GM12878 (cell line): ENCODE measurements at regions not wholly inside any gene's neighbourhood (a gene's known extent, or its start where the extent isn't known, plus 50 kb on each side); places are given as distances from the start of the nearest gene placed in this dataset.

Experiments used
- ATAC-seq: fragments of 200-7000 bp; cut with Tn5 transposase; 3 replicates; pipeline ENCODE4 v1.9.1; 2020; ENCODE audit warnings: mild to moderate bottlenecking, moderate library complexity
- BruUV-seq: library from RNA; stranded (reverse); fragments of 400-500 nt; replicated peaks from 2 replicates; lab custom pipeline; 2021; lab: Mats Ljungman, UMichigan
- CTCF ChIA-PET: fragments of 300-600 bp; sonication (Branson Sonifier 250); formaldehyde crosslinking; extraction: SDS; loops from one replicate; lab custom pipeline; 2021; ENCODE audit warnings: inconsistent platforms; lab: Yijun Ruan, JAX
- POLR2A ChIA-PET: fragments of 350-600 bp; formaldehyde crosslinking; extraction: SDS; loops from one replicate; lab custom pipeline; 2021; ENCODE audit warnings: inconsistent platforms; lab: Charles Lee
- RAD21 ChIA-PET: fragments of 300-600 bp; sonication (Branson Sonifier 250); formaldehyde crosslinking; loops from one replicate; lab custom pipeline; 2023; ENCODE audit warnings: antibody characterized with exemption; ENCODE audit not compliant: unreplicated experiment; lab: Charles Lee
- SMC1A ChIA-PET: fragments of 300-600 bp; sonication (Branson Sonifier 250); formaldehyde crosslinking; loops from one replicate; lab custom pipeline; 2023; ENCODE audit not compliant: unreplicated experiment, uncharacterized antibody; lab: Charles Lee
- DNase-seq: peaks from one replicate; pipeline ENCODE4 v3.0.0-alpha.2; 2011; ENCODE audit warnings: low read depth, low spot score
- FAIRE-seq: peaks from 3 replicates; lab custom pipeline; 2011; peaks lifted over from hg19 to GRCh38; lab: Jason Lieb, UNC
- H2AFZ ChIP-seq: 2 replicates; pipeline ENCODE4 v1.6.0; 2011; ENCODE audit warnings: low read depth, low read length, control low read depth; ENCODE audit not compliant: control insufficient read depth
- H3K27ac ChIP-seq: 2 replicates; pipeline ENCODE4 v1.5.1; 2011; ENCODE audit warnings: control low read depth; ENCODE audit not compliant: control insufficient read depth, insufficient read depth
- H3K27me3 ChIP-seq, 2 experiments: replicated peaks in 1 of 2; 2 replicates each; pipeline versions ENCODE4 v1.6.0 to v1.6.1; 2011; ENCODE audit warnings: low read length in 1 of 2; ENCODE audit not compliant: control insufficient read depth in 2 of 2, insufficient read depth in 2 of 2
- H3K36me3 ChIP-seq, 2 experiments: 2 replicates each; pipeline ENCODE4 v1.5.1; 2011; ENCODE audit warnings: low read length in 1 of 2; ENCODE audit not compliant: control insufficient read depth in 2 of 2, insufficient read depth in 2 of 2
- H3K4me1 ChIP-seq: 2 replicates; pipeline ENCODE4 v1.6.1; 2011; ENCODE audit warnings: mild to moderate bottlenecking, low read length, moderate library complexity, mixed read lengths; ENCODE audit not compliant: control insufficient read depth, insufficient read depth
- H3K4me2 ChIP-seq: 2 replicates; pipeline ENCODE4 v1.6.0; 2011; ENCODE audit warnings: control low read depth; ENCODE audit not compliant: control insufficient read depth, insufficient read depth
- H3K4me3 ChIP-seq: fragments of 200-600 bp; sonication (generic); 2 replicates; pipeline ENCODE4 v1.5.1; 2016
- H3K79me2 ChIP-seq: 2 replicates; pipeline ENCODE4 v1.6.0; 2011; ENCODE audit warnings: low read length; ENCODE audit not compliant: control insufficient read depth, insufficient read depth
- H3K9ac ChIP-seq: 2 replicates; pipeline ENCODE4 v1.8.0; 2011; ENCODE audit warnings: low read length, control low read depth, mixed read lengths; ENCODE audit not compliant: control insufficient read depth, insufficient read depth
- H3K9me3 ChIP-seq: replicated peaks from 3 replicates; pipeline ENCODE4 v1.5.1; 2011; ENCODE audit warnings: mild to moderate bottlenecking, low read length; ENCODE audit not compliant: control insufficient read depth, insufficient read depth
- H4K20me1 ChIP-seq: 2 replicates; pipeline ENCODE4 v1.6.0; 2011; ENCODE audit not compliant: control insufficient read depth, insufficient read depth
- ATF2 ChIP-seq: IDR thresholded peaks from 2 replicates; pipeline ENCODE4 v1.6.1; 2012; ENCODE audit warnings: low read length, inconsistent platforms
- ATF7 ChIP-seq: fragments of 450-650 bp; IDR thresholded peaks from 2 replicates; pipeline ENCODE4 v1.6.1; 2016; ENCODE audit warnings: low read depth, mild to moderate bottlenecking
- BCL11A ChIP-seq: IDR thresholded peaks from 2 replicates; pipeline ENCODE4 v1.6.1; 2011; ENCODE audit warnings: low read depth, low read length
- CHD4 ChIP-seq: fragments of 200-600 bp; sonication (generic); IDR thresholded peaks from 2 replicates; pipeline ENCODE4 v1.6.1; 2016; ENCODE audit warnings: mild to moderate bottlenecking
- CREM ChIP-seq: IDR thresholded peaks from 2 replicates; pipeline ENCODE4 v1.6.1; 2014; ENCODE audit warnings: antibody characterized with exemption, low read depth
- EP300 ChIP-seq, 2 experiments: fragments of 150-350 bp in 1 of 2; IDR thresholded peaks; 2 replicates each; pipeline ENCODE4 v1.6.1; 2011 to 2012; ENCODE audit warnings: low read depth in 2 of 2, low read length in 2 of 2, borderline replicate concordance in 1 of 2, improper control_type of control experiment in 1 of 2, inconsistent platforms in 1 of 2; ENCODE audit not compliant: control insufficient read depth in 1 of 2
- FOXM1 ChIP-seq: IDR thresholded peaks from 2 replicates; pipeline ENCODE4 v1.6.1; 2012; ENCODE audit warnings: low read depth, mild to moderate bottlenecking, inconsistent platforms, low read length, moderate library complexity
- IKZF1 ChIP-seq: fragments of 450-650 bp; conservative IDR thresholded peaks from 2 replicates; pipeline ENCODE4 v1.6.1; 2017; ENCODE audit warnings: antibody characterized with exemption, mild to moderate bottlenecking
- JUNB ChIP-seq: IDR thresholded peaks from 2 replicates; pipeline ENCODE4 v1.6.1; 2016; ENCODE audit warnings: antibody characterized with exemption, mild to moderate bottlenecking
- MYC ChIP-seq: IDR thresholded peaks from 2 replicates; pipeline ENCODE4 v1.6.1; 2011; ENCODE audit warnings: mild to moderate bottlenecking, low read length, moderate library complexity, inconsistent platforms; ENCODE audit not compliant: insufficient read depth, insufficient replicate concordance, insufficient read length, severe bottlenecking
- NFIC ChIP-seq: IDR thresholded peaks from 2 replicates; pipeline ENCODE4 v1.6.1; 2012; ENCODE audit warnings: low read depth, mild to moderate bottlenecking, inconsistent platforms, low read length, moderate library complexity
- NR2F1 ChIP-seq: fragments of 450-650 bp; conservative IDR thresholded peaks from 2 replicates; pipeline ENCODE4 v1.6.1; 2017; ENCODE audit warnings: mild to moderate bottlenecking
- PBX3 ChIP-seq: IDR thresholded peaks from 2 replicates; pipeline ENCODE4 v1.6.1; 2011; ENCODE audit warnings: mild to moderate bottlenecking, low read depth, low read length, moderate library complexity; ENCODE audit not compliant: insufficient replicate concordance
- PML ChIP-seq: IDR thresholded peaks from 2 replicates; pipeline ENCODE4 v1.6.1; 2012; ENCODE audit warnings: low read length, inconsistent platforms
- ZBTB40 ChIP-seq: fragments of 450-650 bp; IDR thresholded peaks from 2 replicates; pipeline ENCODE4 v1.6.1; 2016; ENCODE audit warnings: mild to moderate bottlenecking, moderate library complexity, borderline replicate concordance
- ZNF217 ChIP-seq: fragments of 450-650 bp; IDR thresholded peaks from 2 replicates; pipeline ENCODE4 v1.6.1; 2017; ENCODE audit warnings: antibody characterized with exemption, mild to moderate bottlenecking
- WGBS: methylation state at CpG from one replicate; pipeline ENCODE4 v1.1.6; 2016; ENCODE audit warnings: low lambda C conversion rate; ENCODE audit not compliant: insufficient replicate concordance, insufficient coverage; ENCODE audit errors: missing lambda C conversion rate; 5-methylcytosine and 5-hydroxymethylcytosine counted together
- in situ Hi-C: fragments of 300-500 bp; cut with MboI; formaldehyde crosslinking; loops from 9 replicates; pipeline ENCODE4 v1.14.3; 2018; ENCODE audit warnings: mixed read lengths
- intact Hi-C: fragments of 100-400 bp; cut with micrococcal nuclease; formaldehyde crosslinking; loops from one replicate; pipeline ENCODE4 v1.14.2; 2022; ENCODE audit not compliant: unreplicated experiment

- 0% methylated on average over 1 of the region's 1 CpG for WGBS
- ChIA-PET RAD21 (interaction anchor here (0.7 to 4.1 kb wide), 26 partner anchors 9 to 658 kb away, joined by 3 to 23 read pairs (median 6); partner anchors contain the start of gene MEF2C), SMC1A (interaction anchor here (0.9 to 4.8 kb wide), 23 partner anchors 7 to 657 kb away, joined by 3 to 56 read pairs (median 6); partner anchors contain the start of gene MEF2C), POLR2A (interaction anchor here (0.8 to 2.3 kb wide), 3 partner anchors 12 to 189 kb away, joined by 3 to 8 read pairs (median 3); partner anchors contain the start of gene MEF2C), CTCF (interaction anchor here (0.6 to 2.6 kb wide), 6 partner anchors 14 to 343 kb away, joined by 3 to 17 read pairs (median 5); no protein-coding TSS in a partner anchor)
- Histone ChIP-seq H3K27me3 (no peaks in the 10 kb centered on the region), H3K79me2 (no peaks in the 10 kb centered on the region), H3K9me3 (no peaks in the 10 kb centered on the region; the same call in 1 of the 3 replicates), H3K4me1 (peaks cover 14% of the 10 kb centered on the region), H2AFZ (peak overlapping the region; percentile 75), H3K4me3 (peak overlapping the region; percentile 58), H3K9ac (peak overlapping the region; percentile 60), H3K36me3 (no peaks in the 10 kb centered on the region), H3K27ac (peak overlapping the region; percentile 92), H4K20me1 (no peaks in the 10 kb centered on the region), H3K4me2 (peak overlapping the region; percentile 66)
- no peak for FAIRE-seq
- no TSS peak for BruUV-seq
- in situ Hi-C loops (no loop called here), intact Hi-C loops (loop anchor here (2.0 to 10.0 kb wide), 5 partner anchors 160 to 1193 kb away; partner anchors contain the start of gene MEF2C)
- DNase-seq: peak; percentile 20
- peak; percentile 82 for ATAC-seq
- TF ChIP-seq ATF7: peak; percentile 49; the same call in 1 of the 2 replicates
- TF ChIP-seq ZNF217: 0 out of 2 replicates have a peak, but pooled peaks have one; percentile 6
- peak; percentile 89 for TF ChIP-seq ATF2
- TF ChIP-seq BCL11A: peak; percentile 58; the same call in 1 of the 2 replicates
- peak; percentile 89 for TF ChIP-seq JUNB
- no peak for TF ChIP-seq CHD4
- TF ChIP-seq EP300 (IDR thresholded peaks at IDR 0.05; ENCODE audit: borderline replicate concordance in 1 of 2, control insufficient read depth in 1 of 2, low read depth in 2 of 2, low read length in 2 of 2): peak in 1 of 2 experiments; percentile 71; a peak in 2 of 4 replicates
- no peak for TF ChIP-seq PBX3
- 0 out of 2 replicates have a peak, but pooled peaks have one; percentile 10 for TF ChIP-seq PML
- TF ChIP-seq IKZF1: no peak
- peak; percentile 69; the same call in 1 of the 2 replicates for TF ChIP-seq FOXM1
- peak; percentile 3; the same call in 1 of the 2 replicates for TF ChIP-seq ZBTB40
- TF ChIP-seq CREM: peak; percentile 30; the same call in 1 of the 2 replicates
- TF ChIP-seq MYC: no peak
- TF ChIP-seq NFIC: peak; percentile 81
- no peak for TF ChIP-seq NR2F1
Measured at GRCh38 chr5:89071941-89072331, 189.0 kb upstream of the MEF2C start.
